Osteoblast (primary cell): ENCODE measurements at regions not wholly inside any gene's neighbourhood (a gene's known extent, or its start where the extent isn't known, plus 50 kb on each side); places are given as distances from the start of the nearest gene placed in this dataset.

Experiments used
- DNase-seq: peaks from one replicate; pipeline ENCODE4 v3.0.0; 2011; ENCODE audit warnings: low spot score, mixed read lengths; ENCODE audit not compliant: insufficient read length; ENCODE audit errors: missing footprints
- H2AFZ ChIP-seq: 2 replicates; pipeline ENCODE4 v1.6.0; 2011; ENCODE audit warnings: mild to moderate bottlenecking, low read length
- H3K27ac ChIP-seq: 2 replicates; pipeline ENCODE4 v1.5.1; 2011; ENCODE audit warnings: mild to moderate bottlenecking, low read depth, low read length, moderate library complexity
- H3K27me3 ChIP-seq: 2 replicates; pipeline ENCODE4 v1.6.0; 2012; ENCODE audit warnings: mild to moderate bottlenecking, control low read depth, inconsistent platforms, low read length, moderate library complexity; ENCODE audit not compliant: insufficient read depth
- H3K36me3 ChIP-seq: 2 replicates; pipeline ENCODE4 v1.5.1; 2011; ENCODE audit warnings: mild to moderate bottlenecking, low read length, control low read depth, moderate library complexity; ENCODE audit not compliant: insufficient read depth
- H3K4me1 ChIP-seq: 2 replicates; pipeline ENCODE4 v1.5.1; 2011; ENCODE audit warnings: mild to moderate bottlenecking, low read length, control low read depth, moderate library complexity; ENCODE audit not compliant: insufficient read depth
- H3K4me2 ChIP-seq: 2 replicates; pipeline ENCODE4 v1.6.0; 2011; ENCODE audit warnings: mild to moderate bottlenecking, low read length; ENCODE audit not compliant: insufficient read depth
- H3K4me3 ChIP-seq: fragments of 200-600 bp; sonication (generic); 3 replicates; pipeline ENCODE4 v1.5.1; 2012; ENCODE audit warnings: mild to moderate bottlenecking, low read length, inconsistent platforms; ENCODE audit not compliant: insufficient read depth
- H3K79me2 ChIP-seq: 2 replicates; pipeline ENCODE4 v1.6.0; 2012; ENCODE audit warnings: mild to moderate bottlenecking, low read length, control low read depth, inconsistent platforms; ENCODE audit not compliant: insufficient read depth
- H3K9me3 ChIP-seq: 2 replicates; pipeline ENCODE4 v1.5.1; 2011; ENCODE audit warnings: low read depth, low read length, control low read depth
- H4K20me1 ChIP-seq: 2 replicates; pipeline ENCODE4 v1.6.0; 2012; ENCODE audit warnings: mild to moderate bottlenecking, low read length, control low read depth; ENCODE audit not compliant: insufficient read depth
- CTCF ChIP-seq: IDR thresholded peaks from 2 replicates; pipeline ENCODE4 v1.5.1; 2011; ENCODE audit warnings: mild to moderate bottlenecking, low read depth, low read length, moderate library complexity; ENCODE audit errors: extremely low read depth

DNA sequence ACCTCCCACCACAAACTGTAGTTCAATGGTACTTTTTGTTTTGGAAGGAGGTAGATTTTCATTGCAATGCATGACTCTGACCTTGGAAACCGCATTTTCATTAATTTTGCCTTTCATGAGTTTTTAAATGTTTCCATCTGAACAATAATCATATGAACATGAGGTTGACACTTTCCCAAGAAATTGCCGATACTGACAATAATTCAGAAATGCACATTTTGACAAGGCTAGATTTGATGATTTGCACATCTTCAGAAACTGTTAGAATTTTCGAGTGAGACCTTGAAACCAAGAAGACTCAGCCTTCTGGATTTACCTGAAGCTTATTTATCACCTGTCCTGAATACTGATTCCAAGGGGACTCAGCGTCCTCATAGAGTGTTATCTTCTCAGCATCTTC is 93.8 kb upstream of the NTRK2 start:
- DNase-seq, result no peak
- Histone ChIP-seq H2AFZ (no peak overlapping the region), H3K4me2 (no peak overlapping the region), H3K36me3 (no peaks in the 10 kb centered on the region), H3K27ac (no peak overlapping the region), H3K4me3 (no peak overlapping the region), H3K27me3 (no peaks in the 10 kb centered on the region), H3K79me2 (no peaks in the 10 kb centered on the region), H3K4me1 (no peaks in the 10 kb centered on the region), H4K20me1 (no peaks in the 10 kb centered on the region), H3K9me3 (no peaks in the 10 kb centered on the region)
- TF ChIP-seq CTCF, result no peak

DNA sequence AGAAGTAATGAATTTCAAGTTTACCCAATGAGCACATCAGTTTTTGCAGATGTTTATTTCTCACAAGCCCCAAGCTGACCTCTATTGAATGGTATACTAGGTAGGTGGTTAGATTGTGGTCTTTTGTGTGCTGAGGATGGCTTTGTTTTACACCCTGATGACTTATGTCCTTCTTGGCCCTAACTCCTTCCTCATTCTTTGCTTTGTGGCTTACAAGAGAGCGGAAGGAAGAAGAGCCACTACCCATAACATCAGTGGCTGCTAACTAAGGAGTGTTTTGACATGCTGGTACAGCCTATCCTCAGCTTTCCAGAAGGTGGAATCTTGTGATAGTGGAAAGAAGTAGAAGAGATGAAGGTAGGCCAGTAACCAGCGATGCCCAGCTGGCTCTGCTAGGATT is 85.7 kb upstream of the NTRK2 start:
- no peaks in the 10 kb centered on the region for H3K36me3 ChIP-seq
- no peak for TF ChIP-seq CTCF
- no peak overlapping the region for H3K4me2 ChIP-seq
- H4K20me1 ChIP-seq, result no peaks in the 10 kb centered on the region
- H3K27ac ChIP-seq, result no peak overlapping the region
- H3K79me2 ChIP-seq, result no peaks in the 10 kb centered on the region
- no peak overlapping the region for H2AFZ ChIP-seq
- no peaks in the 10 kb centered on the region for H3K9me3 ChIP-seq
- H3K27me3 ChIP-seq, result no peaks in the 10 kb centered on the region
- DNase-seq, result no peak
- no peaks in the 10 kb centered on the region for H3K4me1 ChIP-seq
- H3K4me3 ChIP-seq, result no peak overlapping the region

DNA sequence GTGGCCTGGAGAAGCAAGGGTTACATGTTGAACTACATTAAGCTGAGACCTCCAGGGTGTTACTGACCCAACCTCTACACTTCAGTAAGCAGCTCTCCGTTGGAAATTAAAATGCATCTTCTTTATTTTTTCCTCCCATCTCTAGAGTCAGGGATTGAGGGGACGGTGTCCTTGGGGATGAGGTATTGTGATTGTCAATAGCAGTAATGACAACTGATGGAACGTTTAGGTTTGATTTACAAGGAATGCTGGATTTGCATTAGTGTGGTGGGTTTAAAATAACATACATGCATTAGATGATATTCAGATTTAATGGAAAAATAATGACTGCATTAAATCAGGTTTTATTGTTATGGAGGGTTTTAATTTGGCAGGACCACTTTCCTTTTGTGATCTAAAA is 82.9 kb upstream of the NTRK2 start:
- H3K4me2 ChIP-seq, result no peak overlapping the region
- TF ChIP-seq CTCF, result no peak
- H3K27me3 ChIP-seq, result no peaks in the 10 kb centered on the region
- H3K36me3 ChIP-seq, result no peaks in the 10 kb centered on the region
- no peaks in the 10 kb centered on the region for H4K20me1 ChIP-seq
- no peak overlapping the region for H3K27ac ChIP-seq
- no peak overlapping the region for H2AFZ ChIP-seq
- H3K4me1 ChIP-seq, result no peaks in the 10 kb centered on the region
- H3K4me3 ChIP-seq, result no peak overlapping the region
- no peak for DNase-seq
- H3K79me2 ChIP-seq, result no peaks in the 10 kb centered on the region
- no peaks in the 10 kb centered on the region for H3K9me3 ChIP-seq

GRCh38 chr9:84587153-84587552 is 82.4 kb upstream of the NTRK2 start:
- Histone ChIP-seq H3K4me3 (no peak overlapping the region), H3K79me2 (no peaks in the 10 kb centered on the region), H2AFZ (no peak overlapping the region), H3K4me2 (no peak overlapping the region), H3K27ac (no peak overlapping the region), H4K20me1 (no peaks in the 10 kb centered on the region), H3K36me3 (no peaks in the 10 kb centered on the region), H3K27me3 (no peaks in the 10 kb centered on the region), H3K4me1 (no peaks in the 10 kb centered on the region), H3K9me3 (no peaks in the 10 kb centered on the region)
- DNase-seq, result no peak
- no peak for TF ChIP-seq CTCF
